Islet of Langerhans (tissue), 1 donor: ENCODE measurements at regions not wholly inside any gene's neighbourhood (a gene's known extent, or its start where the extent isn't known, plus 50 kb on each side); places are given as distances from the start of the nearest gene placed in this dataset.
"Not testable (repeated sequence)": the region's sequence is repeated elsewhere in the genome, so short reads cannot be mapped to it uniquely, and the experiment has no call there.

Experiments used
- FAIRE-seq: peaks from one replicate; lab custom pipeline; 2011; peaks lifted over from hg19 to GRCh38; lab: Jason Lieb, UNC

DNA sequence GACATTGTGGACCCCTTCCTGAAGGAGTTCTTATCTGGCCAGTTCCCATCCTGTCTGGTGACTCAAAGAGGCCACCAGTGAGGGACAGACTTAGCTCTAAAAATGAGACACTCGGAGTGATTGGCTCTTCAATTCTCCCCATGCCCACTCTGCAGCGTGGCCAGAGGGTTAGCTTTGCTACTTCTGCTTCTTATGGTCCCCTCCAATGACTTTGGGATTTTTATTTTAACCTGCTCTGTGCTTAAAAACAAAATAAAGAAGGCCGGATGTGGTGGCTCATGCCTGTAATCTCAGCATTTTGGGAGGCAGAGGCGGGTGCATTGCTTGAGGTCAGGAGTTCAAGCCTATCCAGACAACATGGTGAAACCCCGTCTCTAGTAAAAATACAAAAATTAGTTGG is 573.0 kb upstream of the AUTS2 start:
- no peak for FAIRE-seq

DNA sequence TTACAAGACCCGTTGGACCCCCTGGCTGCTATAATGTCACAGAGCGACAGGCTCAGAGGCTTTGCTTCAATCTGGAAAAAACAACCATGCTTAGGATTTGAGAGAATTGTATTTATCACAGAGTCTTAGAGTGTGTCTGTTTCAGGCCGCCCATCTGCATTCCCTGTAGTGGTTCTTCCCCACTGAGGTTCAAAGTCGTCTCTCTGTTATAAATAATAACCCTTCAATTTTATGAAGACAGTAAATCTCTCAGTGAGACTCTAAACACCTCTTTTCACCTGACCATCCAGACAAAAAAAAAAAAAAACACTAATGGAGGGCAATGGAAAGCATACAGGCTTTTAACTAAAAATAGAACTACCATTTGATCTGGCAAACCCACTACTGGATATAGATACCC is 565.4 kb upstream of the AUTS2 start:
- no peak for FAIRE-seq

DNA sequence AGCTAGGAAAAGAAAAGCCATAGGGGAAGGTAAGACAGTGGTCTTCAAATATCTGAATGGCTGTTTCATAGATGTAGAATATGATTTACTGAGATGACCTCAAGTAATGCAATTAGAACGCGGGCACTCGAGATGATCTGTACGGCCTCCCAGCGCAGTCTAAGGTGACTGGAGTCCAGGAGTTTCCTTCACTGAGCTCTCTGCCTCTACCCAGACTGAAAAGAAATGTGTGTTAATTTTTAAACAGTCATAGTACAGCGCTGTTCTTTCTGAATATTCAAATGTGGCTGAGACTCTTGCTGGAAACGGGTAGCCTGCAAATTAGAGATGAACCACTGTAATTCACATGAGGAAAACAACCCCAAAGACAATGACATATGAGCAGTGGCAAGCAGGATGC is 562.4 kb upstream of the AUTS2 start:
- FAIRE-seq = no peak

DNA sequence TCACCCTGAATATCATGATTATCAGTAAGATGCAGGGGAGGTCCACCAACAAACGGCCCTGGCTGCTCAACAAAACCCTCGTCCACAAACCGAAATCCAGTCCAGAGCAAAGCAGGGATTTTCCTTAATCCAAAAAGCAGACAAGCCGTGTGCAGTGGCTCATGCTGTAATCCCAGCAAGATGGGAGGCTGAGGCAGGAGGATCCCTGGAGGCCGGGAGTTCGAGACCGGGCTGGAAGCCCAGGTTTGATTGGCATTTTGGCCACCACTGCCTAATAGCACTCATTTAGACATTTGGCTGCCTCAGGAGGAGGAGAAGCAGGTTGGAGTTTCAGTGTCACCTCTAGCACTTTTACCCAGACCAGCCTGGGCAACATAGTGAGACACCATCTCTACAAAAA is 562.0 kb upstream of the AUTS2 start:
- FAIRE-seq = no peak

DNA sequence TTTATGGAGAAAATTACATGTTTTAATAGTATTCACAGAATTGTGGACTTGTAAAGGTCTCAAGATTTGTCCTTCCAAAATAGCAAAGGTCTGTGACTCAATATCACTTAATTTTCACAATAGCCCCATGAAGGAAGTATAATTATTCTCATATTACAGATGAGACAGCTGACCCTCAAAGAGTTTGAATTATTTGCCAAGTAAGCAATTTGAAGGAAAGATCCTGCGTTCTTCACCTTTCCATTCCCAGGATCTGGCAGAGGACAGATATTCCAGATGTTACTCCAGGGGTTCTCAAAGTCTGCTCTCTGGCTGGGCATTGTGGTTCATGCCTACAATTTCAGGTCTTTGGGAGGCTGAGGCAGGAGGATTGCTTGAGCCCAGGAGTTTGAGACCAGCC is 559.4 kb upstream of the AUTS2 start:
- FAIRE-seq = no peak

DNA sequence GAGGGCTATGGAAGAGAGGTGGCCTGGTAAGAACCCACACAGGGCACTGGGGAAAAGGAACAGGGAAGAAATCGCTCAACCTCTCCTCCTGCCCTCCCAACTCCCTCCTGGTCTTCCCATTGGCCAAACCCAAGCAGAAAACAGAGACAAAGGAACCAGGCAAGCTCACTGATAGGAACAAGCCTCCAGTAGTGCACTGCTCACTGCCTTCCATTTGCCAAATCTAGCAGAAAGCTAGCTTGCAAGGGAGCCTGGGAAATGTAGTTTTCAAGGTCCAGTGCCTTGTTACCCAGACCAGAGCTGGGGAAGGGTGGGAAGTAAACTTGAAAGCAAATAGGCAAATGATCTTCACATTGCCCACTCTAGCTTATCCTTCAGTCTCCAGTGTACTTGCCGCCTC is 556.1 kb upstream of the AUTS2 start:
- no peak for FAIRE-seq

DNA sequence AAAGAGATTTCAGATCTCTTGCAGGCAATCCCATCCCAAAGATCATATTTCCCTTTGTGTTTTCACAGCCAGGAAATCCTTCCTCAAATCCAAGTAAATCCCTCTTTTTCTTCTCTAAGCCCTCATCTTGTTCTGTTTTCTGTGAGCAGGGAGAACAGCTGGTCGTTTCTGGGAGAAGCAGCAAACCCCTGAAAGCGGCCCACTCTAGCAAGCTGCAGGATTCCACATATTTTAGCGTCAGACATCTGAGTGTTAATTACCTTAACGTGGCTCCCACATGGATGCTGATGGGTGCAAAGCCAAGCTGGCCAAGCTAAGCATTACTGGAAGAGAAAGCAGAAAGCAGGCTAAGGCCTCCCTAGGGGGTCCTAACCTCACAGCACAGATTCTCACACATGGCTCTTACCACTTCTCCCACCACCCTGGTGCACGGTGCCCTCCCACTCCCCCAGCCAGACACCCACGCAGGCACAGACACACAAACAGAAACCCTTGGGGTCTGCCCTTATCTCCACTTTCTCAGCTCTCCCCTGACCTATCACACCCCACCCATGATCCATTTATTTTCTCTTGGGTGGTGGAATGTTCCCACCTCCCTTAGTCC is 551.0 kb upstream of the AUTS2 start:
- no peak for FAIRE-seq

DNA sequence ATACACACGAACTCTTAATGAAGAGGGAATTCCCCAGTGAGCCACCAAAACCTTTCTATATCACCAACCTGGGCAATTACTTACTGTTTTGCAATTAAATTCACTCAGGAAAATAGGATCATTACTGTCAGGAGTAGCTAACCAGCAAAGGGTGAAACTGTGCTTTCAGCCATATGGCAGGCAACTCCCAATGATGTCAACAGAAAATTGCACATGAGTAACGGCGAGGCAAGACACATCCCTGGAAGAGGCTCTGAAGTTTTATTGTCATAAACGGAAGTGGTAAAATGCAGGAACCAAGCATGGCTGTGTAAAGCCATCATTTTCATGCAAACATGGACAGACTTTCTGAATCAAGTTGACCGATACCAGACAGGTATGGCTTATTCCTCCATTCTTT is 548.9 kb upstream of the AUTS2 start:
- no peak for FAIRE-seq

DNA sequence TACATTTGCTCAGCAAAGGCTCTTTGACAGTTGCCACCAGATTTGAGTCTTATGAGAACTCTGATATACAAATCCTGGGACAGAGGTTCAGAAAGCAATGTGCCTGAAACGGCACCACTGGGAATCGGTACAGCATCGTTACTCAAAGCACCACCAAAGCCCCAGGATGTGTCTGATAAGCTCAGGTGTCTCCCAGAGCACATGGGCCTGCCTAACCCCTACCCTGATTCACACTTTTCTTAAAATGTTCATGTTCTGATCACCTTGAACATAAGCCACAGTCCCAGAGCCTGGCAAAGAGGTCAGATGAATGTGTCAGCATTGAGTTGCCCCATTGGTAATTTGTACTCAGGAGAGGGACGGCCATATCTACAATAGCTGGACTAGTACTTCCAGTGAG is 545.8 kb upstream of the AUTS2 start:
- no peak for FAIRE-seq

DNA sequence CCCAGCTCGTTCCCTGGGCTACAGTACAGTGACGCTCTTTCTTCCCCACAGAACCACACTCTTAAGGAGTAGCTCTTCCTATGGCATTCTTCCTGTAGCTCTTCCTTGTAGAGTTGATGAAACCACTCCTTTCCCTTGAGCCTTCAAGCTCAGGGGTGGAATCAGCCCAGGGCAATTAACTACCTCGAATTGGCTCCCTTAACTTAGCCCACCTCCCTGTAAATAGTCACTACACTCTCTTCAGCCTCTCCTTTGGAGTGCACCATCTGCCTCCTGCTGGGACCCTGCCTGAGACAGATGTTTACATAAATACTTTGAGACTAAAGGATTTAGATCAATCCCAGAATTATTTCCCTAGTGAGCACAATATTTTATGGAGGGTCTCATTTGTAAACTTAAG is 537.8 kb upstream of the AUTS2 start:
- FAIRE-seq = no peak

DNA sequence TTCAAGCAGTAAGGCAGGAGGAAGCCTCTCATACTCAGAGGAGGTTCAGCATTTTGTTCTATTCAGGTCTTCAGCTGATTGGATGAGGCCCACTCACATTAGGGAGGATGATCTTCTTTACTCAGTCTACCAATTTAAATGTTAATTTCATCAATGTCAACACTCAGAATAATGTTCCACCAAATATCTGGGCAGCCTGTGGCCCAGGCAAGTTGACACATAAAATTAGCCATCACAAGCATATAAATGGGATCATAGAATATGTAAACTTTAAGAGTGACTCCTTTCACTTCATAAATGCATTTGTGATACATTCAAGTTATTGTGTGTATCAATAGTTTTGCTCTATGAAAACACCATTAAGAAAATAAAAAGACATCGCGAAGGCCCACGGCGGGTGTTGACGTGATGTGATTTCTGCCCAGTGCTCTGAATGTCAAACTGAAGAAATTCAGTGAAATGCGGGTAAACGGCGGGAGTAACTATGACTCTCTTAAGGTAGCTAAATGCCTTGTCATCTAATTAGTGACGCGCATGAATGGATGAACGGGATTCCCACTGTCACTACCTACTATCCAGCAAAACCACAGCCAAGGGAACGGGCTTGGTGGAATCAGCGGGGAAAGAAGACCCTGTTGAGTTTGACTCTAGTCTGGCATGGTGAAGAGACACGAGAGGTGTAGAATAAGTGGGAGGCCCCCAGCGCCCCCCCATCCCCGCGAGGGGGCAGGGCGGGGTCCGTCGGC is 536.1 kb upstream of the AUTS2 start:
- no peak for FAIRE-seq

DNA sequence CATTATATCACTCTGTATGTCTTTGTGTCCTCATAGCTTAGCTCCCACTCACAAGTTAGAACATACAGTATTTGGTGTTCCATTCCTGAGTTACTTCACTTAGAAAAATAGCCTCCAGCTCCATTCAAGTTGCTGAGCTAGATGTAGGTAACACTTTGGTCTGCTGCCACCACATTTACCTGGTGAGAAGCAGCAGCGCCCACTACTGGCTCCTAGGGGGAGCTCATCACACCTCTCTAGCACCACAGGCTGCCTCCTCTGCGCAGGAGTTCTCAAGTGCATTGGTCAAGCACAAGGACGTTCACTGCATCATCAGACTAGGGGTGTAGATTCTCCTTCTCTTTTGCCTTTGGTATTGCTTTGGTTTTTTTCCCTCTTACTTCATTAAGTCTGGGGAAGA is 530.9 kb upstream of the AUTS2 start:
- no peak for FAIRE-seq

DNA sequence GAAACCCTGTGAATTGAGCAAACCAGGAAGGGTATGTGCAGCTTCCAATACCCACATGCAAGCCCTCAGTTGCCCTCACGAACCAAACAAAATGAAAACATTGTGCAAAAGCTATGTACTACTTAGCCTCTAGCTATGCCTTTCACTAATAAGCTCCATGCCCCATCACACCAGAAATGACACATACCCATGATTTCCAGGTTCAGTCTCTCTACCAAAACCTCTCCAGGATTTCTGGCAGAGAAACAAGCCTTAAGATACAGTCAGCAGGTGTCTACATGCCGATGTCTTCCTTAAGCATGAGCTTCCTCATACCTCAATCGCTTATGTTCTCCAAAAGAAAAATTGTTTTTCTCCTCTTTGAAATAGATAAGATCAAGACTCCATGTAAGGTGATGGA is 527.8 kb upstream of the AUTS2 start:
- no peak for FAIRE-seq

DNA sequence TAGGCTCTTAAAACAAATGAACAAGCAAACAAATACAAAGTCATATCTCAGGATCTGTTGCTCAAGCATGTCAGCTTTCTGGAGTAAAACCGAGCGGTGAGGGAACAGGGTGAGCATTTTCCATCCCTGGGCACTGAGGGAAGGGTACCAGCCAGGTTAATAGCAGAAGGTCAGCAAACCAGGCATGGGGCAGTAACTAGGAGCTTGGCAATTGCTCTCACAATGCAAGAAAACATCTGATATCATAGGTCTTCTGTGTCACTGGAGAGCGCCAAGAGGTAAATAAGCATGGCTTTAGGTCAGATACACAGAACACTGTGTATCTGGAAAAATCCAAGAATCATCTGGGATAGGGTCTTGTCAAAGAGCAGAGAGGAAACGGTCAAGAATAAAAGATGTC is 521.7 kb upstream of the AUTS2 start:
- FAIRE-seq = no peak

DNA sequence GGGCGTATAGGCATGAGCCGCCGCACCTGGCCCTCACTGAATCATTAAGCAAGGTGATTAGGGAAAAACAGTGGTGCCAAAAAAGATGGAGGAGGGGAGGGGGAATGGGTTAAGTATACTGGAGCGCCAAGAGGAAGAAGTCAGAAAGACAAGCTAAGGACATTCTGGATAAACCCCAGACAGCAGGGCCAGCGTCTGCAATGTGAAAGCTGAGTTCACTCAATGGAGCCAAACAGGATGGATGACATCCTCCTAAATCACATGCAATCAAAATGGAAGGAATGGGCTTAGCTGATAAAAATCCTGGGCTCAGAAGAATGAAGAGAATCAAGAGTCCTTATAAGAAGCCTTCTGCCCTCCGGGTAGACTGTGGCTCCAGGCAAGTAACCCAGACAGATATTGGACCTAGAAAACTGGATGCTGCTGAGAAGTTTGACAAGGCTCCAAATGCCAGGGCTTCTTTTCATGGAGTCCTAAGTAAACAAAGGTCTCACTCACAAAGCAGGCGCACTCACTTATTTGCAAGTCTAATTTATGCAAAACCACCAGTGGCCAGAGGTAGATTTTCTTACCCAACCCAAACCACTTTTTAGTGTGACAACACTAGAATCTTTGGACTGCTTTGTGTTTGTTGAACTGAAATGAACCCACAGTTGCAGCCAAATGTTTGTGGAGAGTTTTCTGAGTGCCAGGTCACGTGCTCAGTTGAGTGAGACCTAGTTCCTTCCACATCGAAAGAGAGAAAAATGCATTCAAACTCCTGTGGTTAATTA is 519.1 kb upstream of the AUTS2 start:
- FAIRE-seq = no peak

DNA sequence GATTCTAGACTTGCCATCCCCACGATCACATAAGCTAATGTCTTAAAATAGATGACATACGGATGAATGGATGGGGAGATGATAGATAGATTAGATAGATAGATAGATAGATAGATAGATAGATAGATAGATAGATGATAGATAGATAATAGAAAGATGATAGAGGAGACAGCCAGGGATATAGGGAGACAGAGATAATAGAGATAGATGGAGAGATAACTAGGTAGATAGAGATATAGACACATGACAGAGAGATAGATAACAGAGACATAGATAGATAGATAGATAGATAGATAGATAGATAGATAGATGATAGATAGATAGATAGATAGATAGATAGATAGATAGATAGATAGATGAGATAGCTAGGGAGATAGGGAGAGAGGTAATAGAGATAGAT is 511.0 kb upstream of the AUTS2 start:
- FAIRE-seq = not testable (repeated sequence)

DNA sequence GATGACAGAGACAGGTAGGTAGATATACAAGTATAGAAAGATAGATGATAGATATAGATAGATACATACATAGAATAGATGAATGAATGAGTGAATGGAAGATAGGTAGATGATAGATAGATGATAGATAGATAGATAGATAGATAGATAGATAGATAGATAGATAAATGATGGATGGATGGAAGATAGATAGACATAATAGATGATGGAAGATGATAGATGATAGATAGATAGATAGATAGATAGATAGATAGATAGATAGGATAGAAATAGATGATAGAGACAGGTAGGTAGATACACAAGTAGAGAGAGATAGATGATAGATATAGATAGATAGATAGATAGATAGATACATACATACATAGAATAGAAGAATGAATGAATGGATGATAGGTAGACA is 510.1 kb upstream of the AUTS2 start:
- no peak for FAIRE-seq

DNA sequence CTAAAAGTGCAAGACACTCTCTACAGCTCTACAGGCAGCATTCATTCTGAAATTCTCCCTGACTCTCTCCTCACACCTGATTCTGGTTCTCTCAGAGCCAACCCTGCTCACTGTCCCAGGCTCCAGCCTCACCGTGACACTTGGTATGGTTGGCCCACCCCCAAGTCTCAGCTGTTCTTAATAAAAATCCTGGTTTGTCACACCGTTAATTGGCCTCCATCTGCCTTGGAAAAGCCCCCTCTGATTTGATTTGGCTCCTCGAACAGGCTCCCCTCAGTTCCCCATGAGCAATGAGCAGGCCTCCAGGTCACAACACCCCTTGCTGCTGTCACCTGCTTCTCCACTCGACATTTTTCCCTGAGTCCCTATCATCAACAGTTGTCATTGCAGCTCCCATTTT is 507.3 kb upstream of the AUTS2 start:
- FAIRE-seq = no peak

DNA sequence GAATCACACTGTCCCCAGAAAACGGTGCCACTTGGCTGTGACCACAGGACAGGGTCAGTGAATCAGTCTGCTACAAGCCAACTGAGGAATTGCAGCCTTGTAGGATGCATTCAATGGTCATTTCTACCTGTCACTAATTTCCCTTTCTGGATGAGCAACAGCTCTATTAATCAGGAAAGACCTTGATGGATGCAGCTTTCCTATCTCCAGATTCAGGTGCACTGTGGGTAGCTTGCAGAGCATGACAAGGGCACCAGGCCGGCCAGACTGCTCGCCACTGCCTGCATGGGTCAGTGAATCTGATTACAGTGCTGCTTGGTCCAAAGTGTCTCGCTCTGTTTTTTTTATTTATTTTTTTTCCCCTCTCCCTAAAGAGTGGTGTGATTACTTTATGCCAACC is 506.8 kb upstream of the AUTS2 start:
- no peak for FAIRE-seq

DNA sequence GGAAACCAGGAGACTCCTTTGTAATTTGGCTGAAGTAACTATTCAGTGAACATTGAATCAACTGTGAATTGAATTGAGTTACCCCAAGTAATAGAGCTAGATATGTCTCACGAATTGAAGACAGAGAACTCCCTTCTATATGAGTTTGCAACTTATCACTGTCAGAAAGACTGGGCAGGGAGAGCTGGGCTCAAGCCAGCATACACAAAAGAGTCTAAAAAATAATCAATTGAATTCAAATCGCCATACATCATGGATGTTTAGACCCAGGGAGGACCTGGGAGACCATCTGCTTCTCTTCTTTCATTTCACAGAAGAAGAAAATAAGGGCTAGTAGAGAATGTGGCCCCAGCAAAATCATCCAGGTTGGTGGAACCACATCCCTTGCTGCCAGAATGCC is 503.1 kb upstream of the AUTS2 start:
- FAIRE-seq = no peak

DNA sequence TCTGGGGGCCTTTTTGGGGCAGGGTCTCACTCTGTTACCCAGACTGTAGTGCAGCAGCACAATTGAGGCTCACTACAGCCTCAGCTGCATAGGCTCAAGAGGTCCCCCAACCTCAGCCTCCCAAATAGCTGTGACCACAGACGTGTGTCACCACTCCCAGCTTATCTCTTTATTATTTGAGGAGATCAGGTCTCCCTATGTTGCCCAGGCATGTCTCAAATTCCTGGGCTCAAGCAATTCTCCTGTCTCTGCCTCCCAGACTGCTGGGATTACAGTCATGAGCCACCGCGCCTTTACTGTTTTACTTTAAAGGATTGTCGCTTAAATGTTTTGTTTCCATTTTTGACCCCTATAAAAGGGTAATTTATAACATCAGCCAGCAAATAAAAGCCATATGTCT is 502.6 kb upstream of the AUTS2 start:
- no peak for FAIRE-seq

DNA sequence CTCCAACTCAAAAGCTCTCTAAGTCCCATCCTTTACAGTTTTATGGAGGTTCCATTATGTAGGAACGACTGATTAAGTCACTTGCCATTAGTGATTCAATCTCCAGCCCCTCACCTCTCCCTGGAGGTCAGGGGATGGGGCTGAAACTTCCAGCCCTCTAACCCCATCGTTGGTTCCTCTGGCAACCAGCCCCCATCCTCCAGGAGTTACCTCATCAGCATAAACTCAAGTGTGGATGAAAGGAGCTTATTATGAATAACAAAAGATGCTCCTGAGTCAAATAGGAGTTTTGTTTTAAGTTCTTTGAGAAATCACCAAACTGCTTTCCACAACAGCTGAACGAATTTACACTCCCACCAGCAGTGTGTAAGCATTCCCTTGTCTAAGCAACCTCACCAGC is 494.3 kb upstream of the AUTS2 start:
- FAIRE-seq = no peak

DNA sequence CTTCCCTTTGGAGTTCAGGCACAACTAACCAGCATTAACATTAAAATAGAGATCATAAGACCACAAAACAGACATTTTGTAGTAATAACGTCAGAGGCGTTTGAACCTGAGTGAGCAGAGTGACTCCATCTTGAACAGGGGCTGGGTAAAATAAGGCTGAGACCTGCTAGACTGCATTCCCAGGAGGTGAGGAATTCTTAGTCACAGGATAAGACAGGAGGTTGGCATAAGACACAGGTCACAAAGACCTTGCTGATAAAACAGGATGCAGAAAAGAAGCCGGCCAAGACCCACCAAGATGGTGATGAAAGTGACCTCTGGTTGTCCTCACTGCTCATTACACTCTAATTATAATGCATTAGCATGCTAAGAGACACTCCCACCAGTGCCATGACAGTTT is 493.2 kb upstream of the AUTS2 start:
- FAIRE-seq = no peak

DNA sequence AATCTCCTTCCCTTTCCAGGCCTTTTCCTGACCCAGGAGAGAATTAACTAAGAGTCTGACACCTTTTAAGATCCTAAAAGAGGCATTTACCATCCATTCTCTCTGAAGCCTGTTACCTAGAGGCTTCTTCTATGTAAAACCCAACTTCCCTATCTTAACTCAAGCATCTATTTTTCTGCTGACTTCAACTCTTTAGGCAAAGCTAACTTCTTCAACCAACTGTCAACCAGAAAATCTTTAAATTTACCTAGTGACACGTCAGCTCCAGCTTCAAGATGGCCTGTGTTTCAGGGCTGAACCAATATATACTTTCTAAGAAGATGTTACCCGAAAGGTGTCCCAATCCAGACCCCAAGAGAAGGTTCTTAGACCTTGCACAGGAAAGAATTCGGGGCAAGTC is 492.3 kb upstream of the AUTS2 start:
- FAIRE-seq = no peak
